Panc1 (cell line): ENCODE measurements at regions not wholly inside any gene's neighbourhood (a gene's known extent, or its start where the extent isn't known, plus 50 kb on each side); places are given as distances from the start of the nearest gene placed in this dataset.

Experiments
- ATAC-seq: fragments of 200-7000 bp; cut with Tn5 transposase; 2 replicates; pipeline ENCODE4 v1.9.1; 2020; ENCODE audit warnings: mild to moderate bottlenecking, moderate library complexity
- BruUV-seq: library from RNA; stranded (reverse); fragments of 400-500 nt; replicated peaks from 2 replicates; lab custom pipeline; 2021; lab: Mats Ljungman, UMichigan
- CTCF ChIA-PET: fragments of 300-600 bp; sonication (Branson Sonifier 250); formaldehyde crosslinking; loops from one replicate; lab custom pipeline; 2022; ENCODE audit warnings: antibody characterized with exemption; lab: Charles Lee
- POLR2A ChIA-PET: fragments of 300-600 bp; sonication (Branson Sonifier 250); formaldehyde crosslinking; loops from one replicate; lab custom pipeline; 2022; ENCODE audit warnings: antibody characterized with exemption; lab: Charles Lee
- DNase-seq: peaks from one replicate; pipeline ENCODE4 v3.0.0-alpha.2; 2010; ENCODE audit warnings: low read depth, low spot score
- H3K27ac ChIP-seq: 2 replicates; pipeline ENCODE4 v1.5.1; 2011; ENCODE audit warnings: mild to moderate bottlenecking, low read length, inconsistent platforms
- H3K27me3 ChIP-seq: fragments of 200-500 bp; sonication (Bioruptor generic); 2 replicates; pipeline ENCODE4 v1.6.0; 2014; ENCODE audit warnings: low read length, inconsistent platforms; ENCODE audit not compliant: control insufficient read depth, insufficient read depth
- H3K36me3 ChIP-seq: fragments of 200-500 bp; sonication (Bioruptor generic); 2 replicates; pipeline ENCODE4 v1.5.1; 2014; ENCODE audit warnings: inconsistent platforms, mild to moderate bottlenecking, low read length, moderate library complexity; ENCODE audit not compliant: control insufficient read depth, insufficient read depth
- H3K4me1 ChIP-seq: 2 replicates; pipeline ENCODE4 v1.5.1; 2011; ENCODE audit warnings: inconsistent platforms, mild to moderate bottlenecking, low read length, moderate library complexity; ENCODE audit not compliant: control insufficient read depth, insufficient read depth
- H3K4me3 ChIP-seq, 2 experiments: 2 replicates each; pipeline ENCODE4 v1.5.1; 2011 to 2012; ENCODE audit warnings: low read depth in 2 of 2, low read length in 2 of 2, mild to moderate bottlenecking in 2 of 2, inconsistent platforms in 1 of 2, moderate library complexity in 1 of 2
- H3K9me3 ChIP-seq: fragments of 200-500 bp; sonication (Bioruptor generic); 2 replicates; pipeline ENCODE4 v1.5.1; 2014; ENCODE audit warnings: low read depth, mild to moderate bottlenecking, inconsistent platforms, low read length, moderate library complexity; ENCODE audit not compliant: control insufficient read depth, insufficient read depth
- CTCF ChIP-seq: fragments of 450-650 bp; IDR thresholded peaks from 2 replicates; pipeline ENCODE4 v1.5.1; 2017; ENCODE audit warnings: mild to moderate bottlenecking
- POLR2AphosphoS5 ChIP-seq: IDR thresholded peaks from 2 replicates; pipeline ENCODE4 v1.6.1; 2012; ENCODE audit warnings: mild to moderate bottlenecking, low read depth, low read length, moderate library complexity
- SIN3A ChIP-seq: IDR thresholded peaks from 2 replicates; pipeline ENCODE4 v1.6.1; 2012; ENCODE audit warnings: low read depth, mild to moderate bottlenecking, low read length, moderate library complexity, borderline replicate concordance; ENCODE audit not compliant: insufficient read depth
- TCF7L2 ChIP-seq: IDR thresholded peaks from 2 replicates; pipeline ENCODE4 v1.6.1; 2011; ENCODE audit warnings: mild to moderate bottlenecking, low read depth, low read length, inconsistent platforms
- in situ Hi-C: cut with HindIII; loops from 2 replicates; pipeline ENCODE4 v1.10.0; 2016; ENCODE audit warnings: low sequenced_read_pairs, low pct_unique_long_range_greater_than_20kb
- intact Hi-C: fragments of 100-400 bp; cut with micrococcal nuclease; formaldehyde crosslinking; loops from one replicate; pipeline ENCODE4 v1.10.0; 2022; ENCODE audit not compliant: unreplicated experiment
- TF ChIP-seq, protein P1 (sequence below), 2 experiments: IDR thresholded peaks; 2 replicates each; pipeline ENCODE4 v1.6.1; 2011 to 2012; ENCODE audit warnings: low read depth in 2 of 2, control low read depth in 1 of 2, low read length in 1 of 2, mild to moderate bottlenecking in 1 of 2, moderate library complexity in 1 of 2; ENCODE audit not compliant: insufficient read depth in 1 of 2

DNA sequence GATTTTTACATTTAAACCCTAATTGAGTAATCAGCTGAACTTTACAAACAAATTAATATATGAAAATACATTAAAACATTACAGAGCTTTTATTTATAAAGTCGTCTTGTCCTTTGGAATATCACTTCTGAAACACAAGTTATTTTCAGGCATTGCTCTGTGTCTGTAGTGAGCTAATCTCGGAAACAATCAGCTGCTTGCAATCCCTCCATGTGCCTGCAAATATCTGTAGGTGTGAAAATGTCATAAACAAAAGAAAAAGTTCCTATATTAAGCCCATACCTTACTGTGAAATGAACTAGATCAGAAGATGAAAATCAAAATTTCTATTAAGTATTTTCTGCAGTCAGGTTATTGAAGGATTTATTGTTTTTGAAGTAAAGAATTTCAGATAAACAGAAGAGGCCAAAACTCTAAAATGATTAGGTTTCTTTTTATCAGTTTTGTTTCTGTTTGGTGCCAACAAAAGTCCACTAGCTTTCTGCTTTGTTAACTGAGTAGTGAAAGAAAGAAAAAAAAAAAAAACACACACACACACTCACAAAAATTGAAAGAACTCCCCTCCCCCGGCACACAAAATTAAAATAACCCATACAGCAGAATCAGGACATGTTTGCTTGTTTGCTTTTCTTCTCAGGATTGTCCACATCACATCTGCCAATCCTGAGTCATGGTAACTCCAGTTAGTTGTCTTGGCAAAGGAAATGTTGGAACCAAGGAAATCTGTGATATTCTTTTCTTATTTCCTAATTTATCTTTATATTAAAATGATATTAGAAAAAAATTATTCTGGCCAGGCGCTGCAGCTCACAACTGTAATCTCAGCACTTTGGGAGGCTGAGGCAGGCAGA is 627.0 kb upstream of the SLC39A10 start:
- ATAC-seq (no peak), DNase-seq (no peak)
- H3K27ac ChIP-seq, result no peak overlapping the region
- no peak overlapping the region for H3K4me3 ChIP-seq
- POLR2A ChIA-PET, result interaction anchor here (0.6 kb wide), 1 partner anchor 1138 kb away, joined by 6 read pairs; no protein-coding TSS in a partner anchor
- H3K4me1 ChIP-seq, result no peaks in the 10 kb centered on the region
- no peaks in the 10 kb centered on the region for H3K27me3 ChIP-seq
- intact Hi-C loops (no loop called here), in situ Hi-C loops (no loop called here)
- no peaks in the 10 kb centered on the region for H3K36me3 ChIP-seq
- no peak for TF ChIP-seq TCF7L2
- no peak for TF ChIP-seq SIN3A
- no peak for TF ChIP-seq POLR2AphosphoS5
- TF ChIP-seq CTCF, result no peak
- TF ChIP-seq, protein P1, sequence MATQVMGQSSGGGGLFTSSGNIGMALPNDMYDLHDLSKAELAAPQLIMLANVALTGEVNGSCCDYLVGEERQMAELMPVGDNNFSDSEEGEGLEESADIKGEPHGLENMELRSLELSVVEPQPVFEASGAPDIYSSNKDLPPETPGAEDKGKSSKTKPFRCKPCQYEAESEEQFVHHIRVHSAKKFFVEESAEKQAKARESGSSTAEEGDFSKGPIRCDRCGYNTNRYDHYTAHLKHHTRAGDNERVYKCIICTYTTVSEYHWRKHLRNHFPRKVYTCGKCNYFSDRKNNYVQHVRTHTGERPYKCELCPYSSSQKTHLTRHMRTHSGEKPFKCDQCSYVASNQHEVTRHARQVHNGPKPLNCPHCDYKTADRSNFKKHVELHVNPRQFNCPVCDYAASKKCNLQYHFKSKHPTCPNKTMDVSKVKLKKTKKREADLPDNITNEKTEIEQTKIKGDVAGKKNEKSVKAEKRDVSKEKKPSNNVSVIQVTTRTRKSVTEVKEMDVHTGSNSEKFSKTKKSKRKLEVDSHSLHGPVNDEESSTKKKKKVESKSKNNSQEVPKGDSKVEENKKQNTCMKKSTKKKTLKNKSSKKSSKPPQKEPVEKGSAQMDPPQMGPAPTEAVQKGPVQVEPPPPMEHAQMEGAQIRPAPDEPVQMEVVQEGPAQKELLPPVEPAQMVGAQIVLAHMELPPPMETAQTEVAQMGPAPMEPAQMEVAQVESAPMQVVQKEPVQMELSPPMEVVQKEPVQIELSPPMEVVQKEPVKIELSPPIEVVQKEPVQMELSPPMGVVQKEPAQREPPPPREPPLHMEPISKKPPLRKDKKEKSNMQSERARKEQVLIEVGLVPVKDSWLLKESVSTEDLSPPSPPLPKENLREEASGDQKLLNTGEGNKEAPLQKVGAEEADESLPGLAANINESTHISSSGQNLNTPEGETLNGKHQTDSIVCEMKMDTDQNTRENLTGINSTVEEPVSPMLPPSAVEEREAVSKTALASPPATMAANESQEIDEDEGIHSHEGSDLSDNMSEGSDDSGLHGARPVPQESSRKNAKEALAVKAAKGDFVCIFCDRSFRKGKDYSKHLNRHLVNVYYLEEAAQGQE (IDR thresholded peaks at IDR 0.05; ENCODE audit: insufficient read depth in 1 of 2, low read depth in 2 of 2, low read length in 1 of 2), result no peak
- no TSS peak for BruUV-seq
- CTCF ChIA-PET, result no interaction called here
- no peaks in the 10 kb centered on the region for H3K9me3 ChIP-seq

DNA sequence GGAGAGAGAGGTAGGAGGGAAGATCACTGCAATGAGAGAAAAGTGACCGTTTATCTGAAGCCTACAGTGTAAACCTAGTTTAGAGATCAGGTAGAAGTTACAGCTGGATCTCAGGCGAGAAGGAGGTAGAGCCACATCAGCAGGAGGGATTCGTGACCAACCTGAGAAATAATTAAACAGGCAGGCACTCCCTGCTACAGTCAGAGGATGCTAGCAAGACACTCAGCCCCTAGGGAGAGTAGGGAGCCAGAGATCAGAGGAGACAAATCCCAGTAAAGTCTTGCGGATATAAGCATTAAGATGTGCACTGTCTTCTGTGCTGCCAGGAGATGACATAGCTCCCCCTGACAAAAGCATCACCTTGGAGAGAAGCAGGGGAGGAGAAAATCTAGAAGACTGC is 629.1 kb upstream of the SLC39A10 start:
- Histone ChIP-seq H3K9me3 (no peaks in the 10 kb centered on the region), H3K4me1 (no peaks in the 10 kb centered on the region), H3K27ac (no peak overlapping the region), H3K36me3 (no peaks in the 10 kb centered on the region), H3K27me3 (no peaks in the 10 kb centered on the region), H3K4me3 (no peak overlapping the region)
- no TSS peak for BruUV-seq
- ATAC-seq (no peak), DNase-seq (no peak)
- CTCF ChIA-PET, result no interaction called here
- POLR2A ChIA-PET, result no interaction called here
- in situ Hi-C loops (no loop called here), intact Hi-C loops (no loop called here)
- no peak for TF ChIP-seq SIN3A
- no peak for TF ChIP-seq POLR2AphosphoS5
- TF ChIP-seq, protein P1 (IDR thresholded peaks at IDR 0.05; ENCODE audit: insufficient read depth in 1 of 2, low read depth in 2 of 2, low read length in 1 of 2), result no peak
- no peak for TF ChIP-seq TCF7L2
- no peak for TF ChIP-seq CTCF
